HFFc6 (cell line): ENCODE measurements at regions not wholly inside any gene's neighbourhood (a gene's known extent, or its start where the extent isn't known, plus 50 kb on each side); places are given as distances from the start of the nearest gene placed in this dataset.

Experiments
- DNase-seq: peaks from one replicate; pipeline ENCODE4 v3.0.0-alpha.2; 2018
- H3K27ac Mint-ChIP-seq: 2 replicates; pipeline ENCODE4 v1.8.0; 2020; ENCODE audit warnings: mild to moderate bottlenecking, mixed read lengths
- H3K27me3 Mint-ChIP-seq: 2 replicates; pipeline ENCODE4 v1.8.0; 2021; ENCODE audit warnings: mild to moderate bottlenecking, moderate library complexity, mixed read lengths; ENCODE audit not compliant: insufficient read depth
- H3K36me3 Mint-ChIP-seq: 2 replicates; pipeline ENCODE4 v1.8.0; 2021; ENCODE audit warnings: low read depth, mixed read lengths
- H3K4me1 Mint-ChIP-seq: 2 replicates; pipeline ENCODE4 v1.8.0; 2020; ENCODE audit warnings: low read depth, mixed read lengths
- H3K4me3 Mint-ChIP-seq: 2 replicates; pipeline ENCODE4 v1.8.0; 2020; ENCODE audit warnings: mild to moderate bottlenecking, moderate library complexity, mixed read lengths
- H3K9me3 Mint-ChIP-seq: 2 replicates; pipeline ENCODE4 v1.8.0; 2020; ENCODE audit warnings: mild to moderate bottlenecking, mixed read lengths
- TF ChIP-seq, protein P1 (sequence below): fragments of 200-600 bp; sonication (generic); IDR thresholded peaks from 2 replicates; pipeline ENCODE4 v1.5.0; 2021; ENCODE audit warnings: antibody characterized with exemption, mild to moderate bottlenecking

DNA sequence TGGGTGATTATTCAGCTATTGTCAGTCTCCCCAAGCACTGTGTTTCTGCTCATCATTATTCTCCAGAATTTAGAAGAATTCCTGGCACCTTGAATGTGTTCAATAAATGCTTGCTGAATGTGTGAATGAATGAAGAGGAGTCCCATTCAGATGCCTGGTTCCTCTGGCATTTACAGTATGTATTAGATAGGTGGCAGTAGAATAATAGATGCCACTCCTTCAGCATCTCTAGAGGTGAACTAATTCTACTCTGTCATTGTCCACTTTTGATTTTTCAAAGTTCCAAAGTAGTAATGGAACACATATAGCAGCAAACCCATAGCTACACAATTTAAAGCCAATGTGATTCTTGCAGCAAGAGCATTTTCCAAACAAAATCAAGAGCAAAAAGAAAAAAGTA is 118.9 kb upstream of the CEP162 start:
- H3K27me3 Mint-ChIP-seq = no peaks in the 10 kb centered on the region; the same call in 1 of the 2 replicates
- no peaks in the 10 kb centered on the region for H3K9me3 Mint-ChIP-seq
- no peak overlapping the region for H3K27ac Mint-ChIP-seq
- no peak for DNase-seq
- H3K4me1 Mint-ChIP-seq = no peaks in the 10 kb centered on the region
- H3K36me3 Mint-ChIP-seq = no peaks in the 10 kb centered on the region
- TF ChIP-seq, protein P1, sequence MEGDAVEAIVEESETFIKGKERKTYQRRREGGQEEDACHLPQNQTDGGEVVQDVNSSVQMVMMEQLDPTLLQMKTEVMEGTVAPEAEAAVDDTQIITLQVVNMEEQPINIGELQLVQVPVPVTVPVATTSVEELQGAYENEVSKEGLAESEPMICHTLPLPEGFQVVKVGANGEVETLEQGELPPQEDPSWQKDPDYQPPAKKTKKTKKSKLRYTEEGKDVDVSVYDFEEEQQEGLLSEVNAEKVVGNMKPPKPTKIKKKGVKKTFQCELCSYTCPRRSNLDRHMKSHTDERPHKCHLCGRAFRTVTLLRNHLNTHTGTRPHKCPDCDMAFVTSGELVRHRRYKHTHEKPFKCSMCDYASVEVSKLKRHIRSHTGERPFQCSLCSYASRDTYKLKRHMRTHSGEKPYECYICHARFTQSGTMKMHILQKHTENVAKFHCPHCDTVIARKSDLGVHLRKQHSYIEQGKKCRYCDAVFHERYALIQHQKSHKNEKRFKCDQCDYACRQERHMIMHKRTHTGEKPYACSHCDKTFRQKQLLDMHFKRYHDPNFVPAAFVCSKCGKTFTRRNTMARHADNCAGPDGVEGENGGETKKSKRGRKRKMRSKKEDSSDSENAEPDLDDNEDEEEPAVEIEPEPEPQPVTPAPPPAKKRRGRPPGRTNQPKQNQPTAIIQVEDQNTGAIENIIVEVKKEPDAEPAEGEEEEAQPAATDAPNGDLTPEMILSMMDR = peak; percentile 49; the same call in 1 of the 2 replicates
- no peak overlapping the region for H3K4me3 Mint-ChIP-seq

DNA sequence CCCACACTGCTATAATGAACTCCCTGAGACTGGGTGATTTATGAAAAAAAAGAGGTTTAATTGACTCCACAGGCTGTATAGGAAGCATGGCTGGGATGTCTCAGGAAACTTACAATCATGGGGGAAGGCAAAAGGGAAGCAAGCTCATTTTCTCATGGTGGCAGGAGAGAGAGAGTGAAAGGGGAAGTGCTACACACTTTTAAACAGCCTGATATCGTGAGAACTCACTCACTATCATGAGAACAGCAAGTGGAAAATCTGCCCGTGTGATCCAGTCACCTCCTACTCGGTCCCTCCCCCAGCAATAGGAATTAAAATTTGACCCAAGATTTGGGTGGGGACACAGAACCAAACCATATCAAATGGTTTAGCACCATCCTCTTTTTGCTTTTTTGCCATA is 116.6 kb upstream of the CEP162 start:
- H3K9me3 Mint-ChIP-seq = no peaks in the 10 kb centered on the region

DNA sequence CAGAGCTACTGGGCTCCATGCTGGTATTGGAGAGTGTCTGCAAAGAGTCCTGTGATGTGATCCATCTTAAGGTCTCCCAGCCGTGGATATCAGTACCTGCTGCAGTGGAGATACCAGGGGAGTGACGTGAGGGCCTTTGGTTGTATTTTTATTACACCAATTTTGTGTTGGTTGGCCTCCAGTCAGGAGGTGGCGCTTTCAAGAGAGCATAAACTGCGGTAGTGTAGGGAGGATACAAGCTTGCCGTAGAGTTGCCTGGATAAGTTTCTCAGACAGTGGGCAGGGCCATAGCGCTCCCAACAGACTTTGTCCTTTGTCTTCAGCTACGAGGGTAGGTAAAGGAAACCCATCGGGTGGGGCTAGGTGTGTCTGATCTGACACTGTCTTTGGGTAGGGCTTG is 113.0 kb upstream of the CEP162 start:
- TF ChIP-seq, protein P1 = no peak
- Mint-ChIP-seq H3K4me3 (no peak overlapping the region), H3K27me3 (no peaks in the 10 kb centered on the region; the same call in 1 of the 2 replicates), H3K9me3 (peaks cover 7% of the 10 kb centered on the region; the same call in 1 of the 2 replicates), H3K4me1 (no peaks in the 10 kb centered on the region), H3K36me3 (no peaks in the 10 kb centered on the region), H3K27ac (no peak overlapping the region)
- DNase-seq = no peak

More for the DNA sequence above, 116.6 kb upstream of the CEP162 start:
- DNase-seq = no peak
- TF ChIP-seq, protein P1 = no peak
- Mint-ChIP-seq H3K4me1 (no peaks in the 10 kb centered on the region), H3K36me3 (no peaks in the 10 kb centered on the region), H3K27ac (no peak overlapping the region), H3K4me3 (no peak overlapping the region), H3K27me3 (no peaks in the 10 kb centered on the region; the same call in 1 of the 2 replicates)

DNA sequence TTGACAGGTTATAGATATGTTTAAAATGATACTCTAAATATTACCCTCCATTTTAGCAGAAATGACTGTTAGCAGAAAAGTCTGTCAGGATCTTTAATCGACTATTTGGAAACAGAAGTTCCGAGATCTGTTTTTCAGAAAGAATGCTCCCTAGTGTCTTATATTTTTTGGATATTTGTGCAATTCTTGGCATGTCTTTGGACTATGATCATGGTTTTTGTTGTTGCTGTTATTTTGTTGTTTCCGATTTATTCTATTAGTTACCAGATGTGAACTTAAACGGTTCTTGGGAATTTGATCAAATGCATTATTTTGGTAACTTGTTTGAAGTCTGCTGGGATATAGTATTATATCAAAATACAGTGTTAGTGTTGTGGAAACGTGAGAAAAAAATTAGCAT is 106.4 kb upstream of the CEP162 start:
- Mint-ChIP-seq H3K9me3 (peaks cover 7% of the 10 kb centered on the region; the same call in 1 of the 2 replicates), H3K27me3 (no peaks in the 10 kb centered on the region; the same call in 1 of the 2 replicates), H3K27ac (no peak overlapping the region), H3K4me1 (no peaks in the 10 kb centered on the region), H3K4me3 (no peak overlapping the region), H3K36me3 (no peaks in the 10 kb centered on the region)
- TF ChIP-seq, protein P1 = no peak
- no peak for DNase-seq

DNA sequence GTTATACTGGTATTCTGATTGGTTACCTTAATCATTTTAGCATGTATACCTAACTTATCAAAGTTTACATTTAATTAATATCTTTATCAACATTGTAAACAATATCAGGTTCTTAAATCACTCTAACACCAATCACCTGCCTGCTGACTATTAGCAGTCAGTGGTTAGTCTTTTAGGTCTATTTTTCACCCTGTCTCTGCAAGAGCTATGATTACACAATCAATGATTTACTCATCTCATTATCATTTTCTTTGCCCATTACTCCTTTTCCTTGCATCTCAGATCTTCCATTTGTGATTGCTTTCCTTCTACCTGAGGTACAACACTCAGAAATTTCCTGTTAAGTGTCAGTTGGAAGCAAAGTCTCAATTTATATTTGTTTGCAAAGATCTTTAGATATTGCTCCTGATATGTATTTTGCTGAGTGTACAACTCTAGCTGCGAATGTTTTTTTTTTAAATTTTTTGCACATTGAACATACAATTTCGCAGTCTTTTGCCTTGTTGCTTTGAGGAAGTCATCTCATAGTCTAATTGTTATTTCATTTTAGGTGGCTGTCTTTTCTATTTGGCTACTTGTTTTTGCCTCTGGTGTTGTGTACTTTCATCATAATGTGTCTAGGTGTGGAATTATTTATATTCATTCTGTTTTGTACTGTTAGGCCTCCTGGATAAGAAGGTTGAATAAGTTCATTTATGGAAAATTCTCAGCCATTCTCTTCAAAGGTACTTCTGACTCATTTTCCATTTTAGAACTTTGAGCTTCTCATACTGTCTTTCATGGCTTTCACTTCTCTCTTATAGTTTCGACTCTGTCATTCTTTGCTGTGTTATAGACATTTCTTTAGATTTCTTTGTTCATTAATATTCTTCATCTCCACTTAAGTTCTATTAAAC is 104.9 kb upstream of the CEP162 start:
- Mint-ChIP-seq H3K9me3 (peaks cover 7% of the 10 kb centered on the region; the same call in 1 of the 2 replicates), H3K27ac (no peak overlapping the region), H3K27me3 (no peaks in the 10 kb centered on the region; the same call in 1 of the 2 replicates), H3K4me3 (no peak overlapping the region), H3K36me3 (no peaks in the 10 kb centered on the region), H3K4me1 (no peaks in the 10 kb centered on the region)
- TF ChIP-seq, protein P1 = no peak
- DNase-seq = no peak
